ENCODE measurements at regions not wholly inside any gene's neighbourhood (a gene's known extent, or its start where the extent isn't known, plus 50 kb on each side); places are given as distances from the start of the nearest gene placed in this dataset.
"Not testable (repeated sequence)": the region's sequence is repeated elsewhere in the genome, so short reads cannot be mapped to it uniquely, and the experiment has no call there.

DNA sequence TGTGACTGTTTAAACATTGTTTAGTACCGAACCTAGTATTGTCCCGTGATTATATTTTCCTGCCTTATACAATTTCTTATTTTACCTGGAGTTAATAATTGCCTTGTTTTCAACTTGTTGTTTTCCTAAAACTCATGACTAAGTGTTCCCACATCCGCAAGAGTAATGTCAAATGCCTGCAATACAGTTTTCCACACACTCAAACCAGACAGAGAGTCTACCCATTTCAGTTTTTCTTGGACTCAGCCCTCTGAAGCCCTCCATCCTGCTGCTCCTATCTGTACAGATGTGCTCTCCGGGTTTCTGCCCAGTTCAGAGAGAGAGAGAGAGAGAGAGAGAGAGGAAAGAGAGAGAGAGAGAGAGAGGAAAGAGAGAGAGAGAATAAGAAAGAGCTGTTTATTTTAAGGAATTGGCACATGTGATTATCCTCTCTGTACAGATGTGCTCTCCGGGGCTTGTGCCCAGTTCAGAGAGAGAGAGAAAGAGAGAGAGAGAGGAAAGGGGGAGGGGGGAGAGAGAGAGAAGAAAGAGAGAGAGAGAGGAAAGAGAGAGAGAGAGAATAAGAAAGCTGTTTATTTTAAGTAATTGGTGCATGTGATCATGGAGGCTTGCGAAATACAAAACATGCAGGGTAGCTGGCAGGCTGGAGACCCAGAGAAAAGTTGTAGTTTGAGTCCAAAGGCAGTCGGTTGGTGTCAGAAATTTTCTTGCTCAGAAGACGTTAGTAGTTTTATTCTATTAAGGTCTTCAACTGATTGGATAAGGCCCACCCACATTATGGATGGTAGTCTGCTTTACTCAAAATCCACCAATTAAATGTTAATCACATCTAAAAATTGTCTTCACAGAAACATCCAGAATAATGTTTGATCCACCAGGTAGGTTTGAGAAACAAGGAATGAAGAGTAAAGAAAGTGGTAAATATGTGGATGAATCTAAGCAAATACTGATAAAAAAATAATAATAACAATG, 104.1 kb upstream of the GOLGA8J start:
- TF ChIP-seq, protein P1, sequence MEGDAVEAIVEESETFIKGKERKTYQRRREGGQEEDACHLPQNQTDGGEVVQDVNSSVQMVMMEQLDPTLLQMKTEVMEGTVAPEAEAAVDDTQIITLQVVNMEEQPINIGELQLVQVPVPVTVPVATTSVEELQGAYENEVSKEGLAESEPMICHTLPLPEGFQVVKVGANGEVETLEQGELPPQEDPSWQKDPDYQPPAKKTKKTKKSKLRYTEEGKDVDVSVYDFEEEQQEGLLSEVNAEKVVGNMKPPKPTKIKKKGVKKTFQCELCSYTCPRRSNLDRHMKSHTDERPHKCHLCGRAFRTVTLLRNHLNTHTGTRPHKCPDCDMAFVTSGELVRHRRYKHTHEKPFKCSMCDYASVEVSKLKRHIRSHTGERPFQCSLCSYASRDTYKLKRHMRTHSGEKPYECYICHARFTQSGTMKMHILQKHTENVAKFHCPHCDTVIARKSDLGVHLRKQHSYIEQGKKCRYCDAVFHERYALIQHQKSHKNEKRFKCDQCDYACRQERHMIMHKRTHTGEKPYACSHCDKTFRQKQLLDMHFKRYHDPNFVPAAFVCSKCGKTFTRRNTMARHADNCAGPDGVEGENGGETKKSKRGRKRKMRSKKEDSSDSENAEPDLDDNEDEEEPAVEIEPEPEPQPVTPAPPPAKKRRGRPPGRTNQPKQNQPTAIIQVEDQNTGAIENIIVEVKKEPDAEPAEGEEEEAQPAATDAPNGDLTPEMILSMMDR (conservative IDR thresholded peaks at IDR 0.05): no peak
- no peak for TF ChIP-seq EZH2 (IDR thresholded peaks at IDR 0.05; ENCODE audit: low read depth)
- ChIA-PET CTCF (no interaction called here), POLR2A (ENCODE audit: unreplicated experiment) (interaction anchor here (0.7 kb wide), 1 partner anchor 43 kb away, joined by 3 read pairs; no protein-coding TSS in a partner anchor)
- Histone ChIP-seq H3K4me1 (replicated peaks; ENCODE audit: insufficient read depth) (no peaks in the 10 kb centered on the region), H3K9me3 (ENCODE audit: insufficient read depth, low read depth) (no peaks in the 10 kb centered on the region), H3K4me2 (no peak overlapping the region), H4K20me1 (ENCODE audit: insufficient read depth) (no peaks in the 10 kb centered on the region), H3K79me2 (ENCODE audit: low read depth) (no peaks in the 10 kb centered on the region), H3K9me2 (ENCODE audit: insufficient read depth) (no peaks in the 10 kb centered on the region; the same call in 1 of the 2 replicates), H2AFZ (no peak overlapping the region), H3K27ac (no peak overlapping the region), H3K36me3 (ENCODE audit: low read depth) (no peaks in the 10 kb centered on the region), H3F3A (ENCODE audit: insufficient read depth, low read depth) (no peaks in the 10 kb centered on the region), H3K27me3 (ENCODE audit: insufficient read depth, low read depth) (no peaks in the 10 kb centered on the region), H3K4me3 (no peak overlapping the region)
- intact Hi-C loops (cut with micrococcal nuclease; ENCODE audit: unreplicated experiment): no loop called here
- no TSS peak for BruUV-seq (replicated peaks)
- DNase-seq: no peak

DNA sequence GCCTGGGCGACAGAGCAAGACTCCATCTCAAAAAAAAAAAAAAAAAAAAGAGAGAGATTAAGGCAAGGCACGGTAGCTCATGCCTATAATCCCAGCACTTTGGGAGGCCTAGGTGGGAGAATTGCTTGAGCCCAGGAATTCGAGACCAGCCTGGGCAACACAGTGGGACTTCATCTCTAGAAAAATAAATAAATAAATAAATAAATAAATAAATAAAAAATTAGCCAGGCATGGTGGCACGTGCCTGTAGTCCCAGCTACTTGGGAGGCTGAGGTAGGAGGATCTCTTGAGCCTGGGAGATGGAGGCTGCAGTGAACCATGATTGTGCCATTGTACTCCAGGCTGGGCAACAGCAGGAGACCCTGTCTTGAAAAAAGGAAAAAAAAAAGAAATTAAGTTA, 108.7 kb upstream of the GOLGA8J start:
- H3K9me3 ChIP-seq (ENCODE audit: insufficient read depth, low read depth): not testable (repeated sequence)

DNA sequence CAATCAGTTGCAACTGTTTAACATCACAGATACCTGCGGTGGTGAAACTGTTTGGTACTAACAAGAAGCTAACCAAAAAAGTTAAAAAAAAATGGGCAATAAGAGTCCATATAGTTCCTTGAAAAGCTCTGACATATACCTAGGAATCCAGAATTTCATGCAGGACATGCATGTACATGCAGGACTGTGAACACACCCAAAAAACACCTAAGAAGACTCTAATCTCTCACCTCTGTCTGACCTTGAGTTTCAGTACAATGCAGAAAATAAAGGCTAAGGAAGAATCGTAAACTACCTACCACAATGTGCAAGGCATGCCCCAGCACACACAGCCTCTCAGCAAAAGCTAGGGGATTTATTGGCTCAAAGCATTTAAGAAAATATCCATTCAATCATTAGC, 110.7 kb upstream of the GOLGA8J start:
- H2AFZ ChIP-seq: no peak overlapping the region
- H3K4me1 ChIP-seq (replicated peaks; ENCODE audit: insufficient read depth): no peaks in the 10 kb centered on the region
- no peaks in the 10 kb centered on the region for H3K9me2 ChIP-seq (ENCODE audit: insufficient read depth)
- no peaks in the 10 kb centered on the region for H3K9me3 ChIP-seq (ENCODE audit: insufficient read depth, low read depth)
- no peaks in the 10 kb centered on the region for H3K36me3 ChIP-seq (ENCODE audit: low read depth)
- ChIA-PET CTCF (no interaction called here), POLR2A (ENCODE audit: unreplicated experiment) (no interaction called here)
- H3K27ac ChIP-seq: no peak overlapping the region
- no peak overlapping the region for H3K4me2 ChIP-seq
- H4K20me1 ChIP-seq (ENCODE audit: insufficient read depth): no peaks in the 10 kb centered on the region
- DNase-seq: no peak
- no peaks in the 10 kb centered on the region for H3K27me3 ChIP-seq (ENCODE audit: insufficient read depth, low read depth)
- no peaks in the 10 kb centered on the region for H3F3A ChIP-seq (ENCODE audit: insufficient read depth, low read depth)
- no peak for TF ChIP-seq EZH2 (IDR thresholded peaks at IDR 0.05; ENCODE audit: low read depth)
- TF ChIP-seq, protein P1 (conservative IDR thresholded peaks at IDR 0.05): no peak
- no TSS peak for BruUV-seq (replicated peaks)
- H3K4me3 ChIP-seq: no peak overlapping the region
- no peaks in the 10 kb centered on the region for H3K79me2 ChIP-seq (ENCODE audit: low read depth)
- intact Hi-C loops (cut with micrococcal nuclease; ENCODE audit: unreplicated experiment): no loop called here

More for the DNA sequence above, 108.7 kb upstream of the GOLGA8J start:
- BruUV-seq (replicated peaks); H3K27me3 ChIP-seq (ENCODE audit: insufficient read depth, low read depth); H3F3A ChIP-seq (ENCODE audit: insufficient read depth, low read depth); POLR2A ChIA-PET (ENCODE audit: unreplicated experiment); H3K27ac ChIP-seq; DNase-seq; H3K36me3 ChIP-seq (ENCODE audit: low read depth); H3K4me3 ChIP-seq; H3K4me1 ChIP-seq (replicated peaks; ENCODE audit: insufficient read depth); intact Hi-C loops (cut with micrococcal nuclease; ENCODE audit: unreplicated experiment); H3K4me2 ChIP-seq; H4K20me1 ChIP-seq (ENCODE audit: insufficient read depth); H2AFZ ChIP-seq; H3K79me2 ChIP-seq (ENCODE audit: low read depth); H3K9me2 ChIP-seq (ENCODE audit: insufficient read depth): not testable (repeated sequence)
- CTCF ChIA-PET: interaction anchor here (0.5 kb wide), 1 partner anchor 1001 kb away, joined by 3 read pairs; no protein-coding TSS in a partner anchor
